ENCODE measurements at regions not wholly inside any gene's neighbourhood (a gene's known extent, or its start where the extent isn't known, plus 50 kb on each side); places are given as distances from the start of the nearest gene placed in this dataset.
"Not testable (repeated sequence)": the region's sequence is repeated elsewhere in the genome, so short reads cannot be mapped to it uniquely, and the experiment has no call there.

DNA sequence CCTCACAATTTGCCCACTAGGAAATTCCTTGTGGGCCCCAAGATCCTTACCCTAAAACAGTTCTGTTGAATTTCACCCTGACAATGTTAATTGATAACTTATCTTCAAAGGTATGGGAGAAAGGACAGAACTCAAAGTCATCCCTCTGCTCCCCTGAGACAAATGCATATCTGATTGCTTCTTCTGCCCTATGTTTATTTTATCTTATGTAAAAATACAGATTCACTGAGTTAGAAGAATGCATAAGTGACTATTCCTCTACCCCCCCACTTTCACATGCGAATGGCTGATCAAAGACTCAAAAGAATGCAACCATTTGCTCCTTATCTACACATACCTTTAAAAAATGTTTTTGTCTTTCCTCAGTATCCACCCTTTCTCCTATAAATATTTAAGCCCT lies 235.7 kb upstream of the SEMA3C start:
- no peaks in the 10 kb centered on the region for H3K9me3 ChIP-seq (ENCODE audit: control insufficient read depth, insufficient read depth, low read depth, low read length)
- TF ChIP-seq, protein P1, sequence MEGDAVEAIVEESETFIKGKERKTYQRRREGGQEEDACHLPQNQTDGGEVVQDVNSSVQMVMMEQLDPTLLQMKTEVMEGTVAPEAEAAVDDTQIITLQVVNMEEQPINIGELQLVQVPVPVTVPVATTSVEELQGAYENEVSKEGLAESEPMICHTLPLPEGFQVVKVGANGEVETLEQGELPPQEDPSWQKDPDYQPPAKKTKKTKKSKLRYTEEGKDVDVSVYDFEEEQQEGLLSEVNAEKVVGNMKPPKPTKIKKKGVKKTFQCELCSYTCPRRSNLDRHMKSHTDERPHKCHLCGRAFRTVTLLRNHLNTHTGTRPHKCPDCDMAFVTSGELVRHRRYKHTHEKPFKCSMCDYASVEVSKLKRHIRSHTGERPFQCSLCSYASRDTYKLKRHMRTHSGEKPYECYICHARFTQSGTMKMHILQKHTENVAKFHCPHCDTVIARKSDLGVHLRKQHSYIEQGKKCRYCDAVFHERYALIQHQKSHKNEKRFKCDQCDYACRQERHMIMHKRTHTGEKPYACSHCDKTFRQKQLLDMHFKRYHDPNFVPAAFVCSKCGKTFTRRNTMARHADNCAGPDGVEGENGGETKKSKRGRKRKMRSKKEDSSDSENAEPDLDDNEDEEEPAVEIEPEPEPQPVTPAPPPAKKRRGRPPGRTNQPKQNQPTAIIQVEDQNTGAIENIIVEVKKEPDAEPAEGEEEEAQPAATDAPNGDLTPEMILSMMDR (conservative IDR thresholded peaks at IDR 0.05 in 1 of 2, IDR thresholded peaks at IDR 0.05 in 1 of 2; ENCODE audit: low read depth in 1 of 2, low read length in 2 of 2) = no peak
- no peak for TF ChIP-seq EZH2 (IDR thresholded peaks at IDR 0.05; ENCODE audit: low read length, missing control alignments)
- H3K36me3 ChIP-seq (ENCODE audit: control insufficient read depth, insufficient read depth, low read length) = no peaks in the 10 kb centered on the region
- H2AFZ ChIP-seq (ENCODE audit: low read length) = no peak overlapping the region
- no peak overlapping the region for H3K27ac ChIP-seq (ENCODE audit: insufficient read depth, low read length)
- H3K4me3 ChIP-seq (replicated peaks in 1 of 4; ENCODE audit: control extremely low read depth in 1 of 4, insufficient read depth in 1 of 4, low read depth in 3 of 4, low read length in 4 of 4) = no peak overlapping the region
- H4K20me1 ChIP-seq (ENCODE audit: control insufficient read depth, extremely low read depth, insufficient read depth, low read length) = no peaks in the 10 kb centered on the region
- no peaks in the 10 kb centered on the region for H3K4me1 ChIP-seq (ENCODE audit: control insufficient read depth, extremely low read depth, insufficient read depth, low read length)
- H3K4me2 ChIP-seq (ENCODE audit: extremely low read depth, insufficient read depth, low read length) = no peak overlapping the region
- H3K27me3 ChIP-seq (ENCODE audit: control insufficient read depth, insufficient read depth, low read length) = no peaks in the 10 kb centered on the region
- DNase-seq (ENCODE audit: low read depth in 2 of 2) = peak in 1 of 2 donors; percentile 44
- H3K9ac ChIP-seq (ENCODE audit: insufficient read depth, low read length) = no peak overlapping the region
- H3K79me2 ChIP-seq (ENCODE audit: control insufficient read depth, insufficient read depth, low read length) = no peaks in the 10 kb centered on the region

DNA sequence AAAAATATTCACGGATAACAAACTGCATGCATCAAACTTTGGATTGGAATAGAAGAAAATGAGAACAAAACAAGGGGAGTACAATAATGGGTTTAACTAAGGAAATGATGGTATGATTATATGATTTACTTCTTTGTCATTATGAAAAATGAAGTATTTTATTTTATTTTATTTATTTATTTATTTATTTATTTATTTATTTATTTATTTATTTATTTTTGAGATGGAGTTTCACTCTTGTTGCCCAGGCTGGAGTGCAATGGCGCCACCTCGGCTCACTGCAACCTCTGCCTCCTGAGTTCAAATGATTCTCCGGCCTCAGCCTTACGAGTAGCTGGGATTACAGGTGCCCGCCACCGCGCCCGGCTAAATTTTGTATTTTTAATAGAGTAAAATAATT lies 234.1 kb upstream of the SEMA3C start:
- H3K9ac ChIP-seq (ENCODE audit: insufficient read depth, low read length); H3K36me3 ChIP-seq (ENCODE audit: control insufficient read depth, insufficient read depth, low read length); H3K4me3 ChIP-seq (replicated peaks in 1 of 4; ENCODE audit: control extremely low read depth in 1 of 4, insufficient read depth in 1 of 4, low read depth in 3 of 4, low read length in 4 of 4); DNase-seq (ENCODE audit: low read depth in 2 of 2); H3K27me3 ChIP-seq (ENCODE audit: control insufficient read depth, insufficient read depth, low read length); H4K20me1 ChIP-seq (ENCODE audit: control insufficient read depth, extremely low read depth, insufficient read depth, low read length); H3K4me2 ChIP-seq (ENCODE audit: extremely low read depth, insufficient read depth, low read length); H3K27ac ChIP-seq (ENCODE audit: insufficient read depth, low read length); H3K9me3 ChIP-seq (ENCODE audit: control insufficient read depth, insufficient read depth, low read depth, low read length); H3K4me1 ChIP-seq (ENCODE audit: control insufficient read depth, extremely low read depth, insufficient read depth, low read length); H3K79me2 ChIP-seq (ENCODE audit: control insufficient read depth, insufficient read depth, low read length); H2AFZ ChIP-seq (ENCODE audit: low read length): not testable (repeated sequence)

DNA sequence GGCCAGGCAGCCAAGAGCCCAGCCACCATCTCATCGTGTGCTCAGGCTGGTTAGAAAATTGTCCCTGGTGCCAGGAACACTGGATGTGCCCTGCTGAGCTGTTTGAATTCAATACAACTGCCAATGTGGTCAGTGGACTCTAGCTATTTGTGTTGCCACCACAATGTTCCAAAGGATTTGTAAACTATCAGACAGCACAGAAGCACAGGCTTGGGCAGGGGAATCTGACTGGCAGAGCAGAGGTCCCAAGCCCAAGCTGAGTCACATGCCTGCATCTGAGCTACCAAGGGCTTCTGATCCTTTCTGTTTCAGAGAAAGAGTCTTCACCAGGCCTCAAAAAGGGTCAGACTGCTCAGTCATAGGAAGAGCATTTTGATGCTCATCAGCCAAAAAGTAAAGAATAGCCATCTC lies 232.1 kb upstream of the SEMA3C start:
- H3K27ac ChIP-seq (ENCODE audit: insufficient read depth, low read length) = no peak overlapping the region
- H3K4me1 ChIP-seq (ENCODE audit: control insufficient read depth, extremely low read depth, insufficient read depth, low read length) = no peaks in the 10 kb centered on the region
- H2AFZ ChIP-seq (ENCODE audit: low read length) = peak overlapping the region; percentile 65
- H4K20me1 ChIP-seq (ENCODE audit: control insufficient read depth, extremely low read depth, insufficient read depth, low read length) = no peaks in the 10 kb centered on the region
- no peak for TF ChIP-seq EZH2 (IDR thresholded peaks at IDR 0.05; ENCODE audit: low read length, missing control alignments)
- TF ChIP-seq, protein P1 (conservative IDR thresholded peaks at IDR 0.05 in 1 of 2, IDR thresholded peaks at IDR 0.05 in 1 of 2; ENCODE audit: low read depth in 1 of 2, low read length in 2 of 2) = no peak
- no peaks in the 10 kb centered on the region for H3K79me2 ChIP-seq (ENCODE audit: control insufficient read depth, insufficient read depth, low read length)
- peak; percentile 15 to 52 for DNase-seq (ENCODE audit: low read depth in 2 of 2)
- H3K36me3 ChIP-seq (ENCODE audit: control insufficient read depth, insufficient read depth, low read length) = no peaks in the 10 kb centered on the region
- no peaks in the 10 kb centered on the region for H3K9me3 ChIP-seq (ENCODE audit: control insufficient read depth, insufficient read depth, low read depth, low read length)
- no peak overlapping the region for H3K4me3 ChIP-seq (replicated peaks in 1 of 4; ENCODE audit: control extremely low read depth in 1 of 4, insufficient read depth in 1 of 4, low read depth in 3 of 4, low read length in 4 of 4)
- H3K27me3 ChIP-seq (ENCODE audit: control insufficient read depth, insufficient read depth, low read length) = no peaks in the 10 kb centered on the region
- H3K4me2 ChIP-seq (ENCODE audit: extremely low read depth, insufficient read depth, low read length) = no peak overlapping the region
- H3K9ac ChIP-seq (ENCODE audit: insufficient read depth, low read length) = no peak overlapping the region

Data from fibroblast of lung (primary cell).